ENCODE measurements at regions not wholly inside any gene's neighbourhood (a gene's known extent, or its start where the extent isn't known, plus 50 kb on each side); places are given as distances from the start of the nearest gene placed in this dataset.

- Mint-ChIP-seq H3K4me1 (no peaks in the 10 kb centered on the region), H3K9me3 (peaks cover 20% of the 10 kb centered on the region), H3K27ac (no peak overlapping the region), H3K27me3 (ENCODE audit: low read depth) (no peaks in the 10 kb centered on the region), H3K4me3 (no peak overlapping the region), H3K36me3 (0 out of 2 replicates have a peak, but pooled peaks cover 3% of the 10 kb centered on the region)
- ATAC-seq = no peak
- ChIA-PET CTCF (no interaction called here), POLR2A (interaction anchor here (0.6 kb wide), 1 partner anchor 42 kb away, joined by 6 read pairs; no protein-coding TSS in a partner anchor)
- no peak for DNase-seq (ENCODE audit: low spot score)
- TF ChIP-seq ZMAT4 (CRISPR knock-in tag; IDR thresholded peaks at IDR 0.05) (no peak), MYBL2 (CRISPR knock-in tag; IDR thresholded peaks at IDR 0.05) (no peak), E2F4 (CRISPR knock-in tag; IDR thresholded peaks at IDR 0.05; ENCODE audit: borderline replicate concordance, low read depth) (no peak), ZSCAN18 (CRISPR knock-in tag; IDR thresholded peaks at IDR 0.05) (no peak), HMGXB4 (CRISPR knock-in tag; IDR thresholded peaks at IDR 0.05) (no peak), USF2 (CRISPR knock-in tag; IDR thresholded peaks at IDR 0.05) (no peak), TEAD1 (CRISPR knock-in tag; IDR thresholded peaks at IDR 0.05) (no peak), ESRRA (CRISPR knock-in tag; IDR thresholded peaks at IDR 0.05; ENCODE audit: borderline replicate concordance) (no peak), ZNF317 (CRISPR knock-in tag; IDR thresholded peaks at IDR 0.05; ENCODE audit: borderline replicate concordance, low read depth) (no peak)
Measured at GRCh38 chr4:128483041-128483440, 195.4 kb upstream of the PGRMC2 start.

GRCh38 chr4:128481752-128482480, 194.3 kb upstream of the PGRMC2 start:
- POLR2A ChIA-PET = no interaction called here
- no peaks in the 10 kb centered on the region for H3K4me1 Mint-ChIP-seq
- no peak for TF ChIP-seq CREB1 (CRISPR knock-in tag; IDR thresholded peaks at IDR 0.05)
- TF ChIP-seq SMAD3 (CRISPR knock-in tag; IDR thresholded peaks at IDR 0.05; ENCODE audit: borderline replicate concordance) = no peak
- TF ChIP-seq SP1 (CRISPR knock-in tag; conservative IDR thresholded peaks at IDR 0.05) = no peak
- TF ChIP-seq ZNF263 (CRISPR knock-in tag; IDR thresholded peaks at IDR 0.05; ENCODE audit: low read depth) = no peak
- TF ChIP-seq HMGA2 (CRISPR knock-in tag; IDR thresholded peaks at IDR 0.05) = no peak
- TF ChIP-seq FOXP1 (CRISPR knock-in tag; IDR thresholded peaks at IDR 0.05; ENCODE audit: borderline replicate concordance) = no peak
- no peak for TF ChIP-seq ZBTB21 (CRISPR knock-in tag; IDR thresholded peaks at IDR 0.05; ENCODE audit: borderline replicate concordance)
- no peak for TF ChIP-seq ZNF423 (CRISPR knock-in tag; IDR thresholded peaks at IDR 0.05)
- no peak for TF ChIP-seq ELF4 (CRISPR knock-in tag; IDR thresholded peaks at IDR 0.05; ENCODE audit: low read depth)
- no peak for TF ChIP-seq USF2 (CRISPR knock-in tag; IDR thresholded peaks at IDR 0.05)
- TF ChIP-seq PRDM15 (CRISPR knock-in tag; IDR thresholded peaks at IDR 0.05) = no peak

More at GRCh38 chr4:128481752-128482480, 194.3 kb upstream of the PGRMC2 start:
- Mint-ChIP-seq H3K27ac (no peak overlapping the region), H3K27me3 (ENCODE audit: low read depth) (no peaks in the 10 kb centered on the region), H3K36me3 (0 out of 2 replicates have a peak, but pooled peaks cover 3% of the 10 kb centered on the region), H3K9me3 (peaks cover 14% of the 10 kb centered on the region), H3K4me3 (no peak overlapping the region)
- CTCF ChIA-PET = interaction anchor here (0.6 kb wide), 1 partner anchor 10 kb away, joined by 3 read pairs; no protein-coding TSS in a partner anchor
- ATAC-seq (no peak), DNase-seq (ENCODE audit: low spot score) (no peak)
